ENCODE measurements at regions not wholly inside any gene's neighbourhood (a gene's known extent, or its start where the extent isn't known, plus 50 kb on each side); places are given as distances from the start of the nearest gene placed in this dataset.

- ATAC-seq (no peak), DNase-seq (no peak)
- TF ChIP-seq, protein P1, sequence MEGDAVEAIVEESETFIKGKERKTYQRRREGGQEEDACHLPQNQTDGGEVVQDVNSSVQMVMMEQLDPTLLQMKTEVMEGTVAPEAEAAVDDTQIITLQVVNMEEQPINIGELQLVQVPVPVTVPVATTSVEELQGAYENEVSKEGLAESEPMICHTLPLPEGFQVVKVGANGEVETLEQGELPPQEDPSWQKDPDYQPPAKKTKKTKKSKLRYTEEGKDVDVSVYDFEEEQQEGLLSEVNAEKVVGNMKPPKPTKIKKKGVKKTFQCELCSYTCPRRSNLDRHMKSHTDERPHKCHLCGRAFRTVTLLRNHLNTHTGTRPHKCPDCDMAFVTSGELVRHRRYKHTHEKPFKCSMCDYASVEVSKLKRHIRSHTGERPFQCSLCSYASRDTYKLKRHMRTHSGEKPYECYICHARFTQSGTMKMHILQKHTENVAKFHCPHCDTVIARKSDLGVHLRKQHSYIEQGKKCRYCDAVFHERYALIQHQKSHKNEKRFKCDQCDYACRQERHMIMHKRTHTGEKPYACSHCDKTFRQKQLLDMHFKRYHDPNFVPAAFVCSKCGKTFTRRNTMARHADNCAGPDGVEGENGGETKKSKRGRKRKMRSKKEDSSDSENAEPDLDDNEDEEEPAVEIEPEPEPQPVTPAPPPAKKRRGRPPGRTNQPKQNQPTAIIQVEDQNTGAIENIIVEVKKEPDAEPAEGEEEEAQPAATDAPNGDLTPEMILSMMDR (IDR thresholded peaks at IDR 0.05): no peak
- TF ChIP-seq POLR2A (IDR thresholded peaks at IDR 0.05): no peak
- Histone ChIP-seq H3K27ac (no peak overlapping the region), H3K4me1 (peaks cover 0 to 8% (median 0%) of the 10 kb centered on the region in 12 donors), H3K27me3 (peaks cover 0 to 17% (median 0%) of the 10 kb centered on the region in 9 donors), H3K4me3 (no peak overlapping the region), H3K36me3 (no peaks in the 10 kb centered on the region), H3K9me3 (peaks cover 0 to 9% (median 0%) of the 10 kb centered on the region in 12 donors)
- intact Hi-C loops (cut with DNase I): no loop called here
- 20 to 24% (median 23%) methylated on average over 15 of the region's 15 CpGs for WGBS, 4 donors
Observed at GRCh38 chr12:111068290-111068689, 147.9 kb upstream of the MYL2 start.

DNA sequence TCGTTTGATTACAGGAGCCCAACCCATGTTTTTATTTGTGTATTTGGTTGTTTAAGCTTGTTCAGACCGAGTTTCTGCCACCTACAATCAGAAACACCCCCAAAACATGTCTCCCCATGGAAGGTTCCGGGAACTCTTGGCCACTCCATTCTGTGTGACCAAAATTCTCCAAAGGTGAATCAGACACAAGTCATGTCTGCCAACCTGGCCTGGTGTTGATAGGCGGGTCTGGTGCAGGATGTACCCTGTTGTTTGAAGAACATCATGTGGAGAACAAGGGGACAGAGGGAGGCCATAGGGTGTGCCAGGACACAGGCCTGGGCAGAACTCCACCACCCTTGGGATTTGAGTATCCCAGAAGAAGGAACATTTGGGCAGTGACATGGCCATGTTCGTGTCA, 147.1 kb upstream of the MYL2 start:
- H3K27ac ChIP-seq: no peak overlapping the region
- peaks cover 0 to 8% (median 0%) of the 10 kb centered on the region in 12 donors for H3K4me1 ChIP-seq
- H3K27me3 ChIP-seq: peaks cover 0 to 17% (median 0%) of the 10 kb centered on the region in 9 donors
- intact Hi-C loops (cut with DNase I): no loop called here
- DNase-seq: no peak
- peaks cover 0 to 9% (median 0%) of the 10 kb centered on the region in 12 donors for H3K9me3 ChIP-seq
- TF ChIP-seq, protein P1 (IDR thresholded peaks at IDR 0.05): no peak
- TF ChIP-seq POLR2A (IDR thresholded peaks at IDR 0.05): no peak
- ATAC-seq: peak; percentile 34 to 64 (median 40)
- WGBS, 4 donors: 88 to 91% (median 89%) methylated on average over 5 of the region's 5 CpGs
- no peaks in the 10 kb centered on the region for H3K36me3 ChIP-seq
- no peak overlapping the region for H3K4me3 ChIP-seq

- Histone ChIP-seq H3K9me3 (peaks cover 0 to 5% (median 0%) of the 10 kb centered on the region in 12 donors), H3K4me1 (peaks cover 0 to 8% (median 0%) of the 10 kb centered on the region in 12 donors), H3K4me3 (no peak overlapping the region), H3K27me3 (peaks cover 0 to 17% (median 0%) of the 10 kb centered on the region in 9 donors), H3K36me3 (no peaks in the 10 kb centered on the region), H3K27ac (no peak overlapping the region)
- intact Hi-C loops (cut with DNase I): no loop called here
- TF ChIP-seq POLR2A (IDR thresholded peaks at IDR 0.05): no peak
- TF ChIP-seq, protein P1 (IDR thresholded peaks at IDR 0.05): no peak
- ATAC-seq: no peak
- no peak for DNase-seq
- WGBS, 4 donors: 71 to 80% (median 76%) methylated on average over 5 of the region's 5 CpGs
Observed at GRCh38 chr12:111066744-111067437, 146.5 kb upstream of the MYL2 start.

GRCh38 chr12:111064982-111065381, 144.6 kb upstream of the MYL2 start:
- WGBS, 4 donors: 92 to 97% (median 93%) methylated on average over 2 of the region's 2 CpGs
- Histone ChIP-seq H3K27me3 (peaks cover 0 to 16% (median 0%) of the 10 kb centered on the region in 9 donors), H3K4me3 (no peak overlapping the region), H3K4me1 (peaks cover 0 to 8% (median 0%) of the 10 kb centered on the region in 12 donors), H3K36me3 (no peaks in the 10 kb centered on the region), H3K27ac (no peak overlapping the region), H3K9me3 (peaks cover 0 to 4% (median 0%) of the 10 kb centered on the region in 12 donors)
- intact Hi-C loops (cut with DNase I): no loop called here
- no peak for ATAC-seq
- DNase-seq: no peak
- TF ChIP-seq, protein P1 (IDR thresholded peaks at IDR 0.05): no peak
- no peak for TF ChIP-seq POLR2A (IDR thresholded peaks at IDR 0.05)

Data from heart left ventricle (tissue), 16 donors.